Trophoblast cell (in vitro differentiated cells and primary cell): ENCODE measurements at regions not wholly inside any gene's neighbourhood (a gene's known extent, or its start where the extent isn't known, plus 50 kb on each side); places are given as distances from the start of the nearest gene placed in this dataset.

Experiments
- DNase-seq, 2 donors: peaks; one replicate each; pipeline ENCODE4 v3.0.0-alpha.2; 2016
- H2AFZ ChIP-seq: 2 replicates; pipeline ENCODE4 v1.6.1; 2013; ENCODE audit warnings: low read length, moderate library complexity, mild to moderate bottlenecking; ENCODE audit not compliant: insufficient read depth, poor library complexity
- H2AK5ac ChIP-seq: 2 replicates; pipeline ENCODE4 v1.6.1; 2013; ENCODE audit warnings: mild to moderate bottlenecking, low read length
- H2BK120ac ChIP-seq: 2 replicates; pipeline ENCODE4 v1.6.1; 2013; ENCODE audit warnings: low read length, mild to moderate bottlenecking, moderate library complexity; ENCODE audit not compliant: insufficient read depth, poor library complexity
- H2BK12ac ChIP-seq: 2 replicates; pipeline ENCODE4 v1.6.1; 2013; ENCODE audit warnings: mild to moderate bottlenecking, low read length, moderate library complexity
- H2BK5ac ChIP-seq: 2 replicates; pipeline ENCODE4 v1.6.1; 2013; ENCODE audit warnings: low read length, low read depth, moderate library complexity, mild to moderate bottlenecking; ENCODE audit not compliant: poor library complexity
- H3K14ac ChIP-seq: 2 replicates; pipeline ENCODE4 v1.6.1; 2013; ENCODE audit warnings: mild to moderate bottlenecking, low read length
- H3K18ac ChIP-seq: 2 replicates; pipeline ENCODE4 v1.6.1; 2013; ENCODE audit warnings: mild to moderate bottlenecking, low read length
- H3K23ac ChIP-seq: 2 replicates; pipeline ENCODE4 v1.6.1; 2013; ENCODE audit warnings: low read length
- H3K27ac ChIP-seq: 2 replicates; pipeline ENCODE4 v1.5.1; 2013; ENCODE audit warnings: low read depth, mild to moderate bottlenecking, inconsistent platforms, low read length, moderate library complexity
- H3K27me3 ChIP-seq: 2 replicates; pipeline ENCODE4 v1.6.1; 2013; ENCODE audit warnings: inconsistent platforms, mild to moderate bottlenecking, low read length, moderate library complexity; ENCODE audit not compliant: insufficient read depth
- H3K36me3 ChIP-seq, 2 experiments: 1 replicate in 1 of 2; 2 replicates in 1 of 2; pipeline ENCODE4 v1.6.1; 2013; ENCODE audit warnings: low read length in 2 of 2, mild to moderate bottlenecking in 2 of 2, moderate library complexity in 1 of 2; ENCODE audit not compliant: insufficient read depth in 2 of 2, control insufficient read depth in 1 of 2
- H3K4ac ChIP-seq: 2 replicates; pipeline ENCODE4 v1.6.1; 2013; ENCODE audit warnings: low read depth, mild to moderate bottlenecking, low read length, moderate library complexity
- H3K4me1 ChIP-seq, 2 experiments: 1 replicate in 1 of 2; 2 replicates in 1 of 2; pipeline ENCODE4 v1.6.1; 2013; ENCODE audit warnings: low read length in 2 of 2, mild to moderate bottlenecking in 2 of 2, moderate library complexity in 1 of 2; ENCODE audit not compliant: insufficient read depth in 2 of 2, control insufficient read depth in 1 of 2
- H3K4me2 ChIP-seq: 2 replicates; pipeline ENCODE4 v1.6.1; 2013; ENCODE audit warnings: inconsistent platforms, mild to moderate bottlenecking, low read length, moderate library complexity
- H3K4me3 ChIP-seq: 2 replicates; pipeline ENCODE4 v1.5.1; 2013; ENCODE audit warnings: mild to moderate bottlenecking, low read depth, low read length, inconsistent platforms
- H3K79me1 ChIP-seq: one replicate; pipeline ENCODE4 v1.6.1; 2013; ENCODE audit warnings: low read length
- H3K79me2 ChIP-seq: 2 replicates; pipeline ENCODE4 v1.6.1; 2013; ENCODE audit warnings: low read length, mild to moderate bottlenecking; ENCODE audit not compliant: control insufficient read depth, insufficient read depth, poor library complexity
- H3K9ac ChIP-seq: 2 replicates; pipeline ENCODE4 v1.6.1; 2013; ENCODE audit warnings: mild to moderate bottlenecking, low read length
- H3K9me3 ChIP-seq: 2 replicates; pipeline ENCODE4 v1.6.1; 2013; ENCODE audit warnings: low read depth, mild to moderate bottlenecking, control low read depth, inconsistent platforms, low read length; ENCODE audit not compliant: insufficient read depth
- H4K12ac ChIP-seq: 2 replicates; pipeline ENCODE4 v1.6.1; 2013; ENCODE audit warnings: low read depth, mild to moderate bottlenecking, low read length, moderate library complexity
- H4K8ac ChIP-seq: 2 replicates; pipeline ENCODE4 v1.6.1; 2013; ENCODE audit warnings: low read depth, mild to moderate bottlenecking, low read length, moderate library complexity
- H4K91ac ChIP-seq: one replicate; pipeline ENCODE4 v1.6.1; 2013; ENCODE audit warnings: low read depth, mild to moderate bottlenecking, low read length, moderate library complexity
- WGBS: extraction: QIAGEN DNeasy Blood & Tissue Kit; methylation state at CpG from one replicate; pipeline ENCODE4 v1.1.7; 2013; ENCODE audit warnings: missing lambda C conversion rate; ENCODE audit not compliant: insufficient read length, insufficient coverage; ENCODE audit errors: extremely low coverage; 5-methylcytosine and 5-hydroxymethylcytosine counted together

GRCh38 chr2:175750195-175750594 lies 251.9 kb downstream of the LNPK start:
- no peak overlapping the region for H3K4me2 ChIP-seq
- H2BK12ac ChIP-seq = no peak overlapping the region
- H3K14ac ChIP-seq = no peak overlapping the region
- no peak overlapping the region for H4K8ac ChIP-seq
- no peaks in the 10 kb centered on the region for H3K79me1 ChIP-seq
- WGBS = no CpG with 5 or more reads among the region's 4 CpGs
- H3K9ac ChIP-seq = no peak overlapping the region
- no peak overlapping the region for H2BK5ac ChIP-seq
- no peaks in the 10 kb centered on the region for H3K79me2 ChIP-seq
- no peaks in the 10 kb centered on the region for H3K36me3 ChIP-seq
- H3K27me3 ChIP-seq = no peaks in the 10 kb centered on the region
- no peak overlapping the region for H3K18ac ChIP-seq
- H2BK120ac ChIP-seq = no peak overlapping the region
- H3K4ac ChIP-seq = no peak overlapping the region
- no peak overlapping the region for H3K27ac ChIP-seq
- H4K12ac ChIP-seq = no peak overlapping the region
- H3K9me3 ChIP-seq = peaks cover 2% of the 10 kb centered on the region
- no peak overlapping the region for H3K4me3 ChIP-seq
- H4K91ac ChIP-seq = no peak overlapping the region
- DNase-seq = no peak
- no peak overlapping the region for H2AFZ ChIP-seq
- no peaks in the 10 kb centered on the region for H3K4me1 ChIP-seq
- no peak overlapping the region for H3K23ac ChIP-seq
- H2AK5ac ChIP-seq = no peak overlapping the region

DNA sequence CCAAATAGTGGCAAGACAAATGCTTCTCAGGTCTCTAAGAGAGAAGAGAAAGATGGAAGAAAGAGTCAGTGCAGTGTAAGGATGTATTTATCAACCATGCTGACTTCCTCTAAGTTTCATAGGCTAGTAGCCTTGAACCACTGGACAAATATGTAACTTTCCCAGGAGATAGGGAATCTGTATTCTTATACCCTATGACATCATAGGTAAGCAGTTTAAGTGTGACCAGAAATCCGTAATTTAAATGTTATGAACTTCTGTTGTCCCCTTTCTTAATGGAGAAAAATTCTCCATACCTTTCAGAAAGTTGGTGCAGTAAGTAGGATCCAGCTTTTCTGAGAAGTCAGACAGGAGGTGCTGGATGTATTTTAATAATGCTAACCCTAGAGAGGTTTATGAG lies 256.2 kb downstream of the LNPK start:
- Histone ChIP-seq H3K27ac (no peak overlapping the region), H3K27me3 (no peaks in the 10 kb centered on the region), H4K12ac (no peak overlapping the region), H4K91ac (no peak overlapping the region), H3K4me1 (peaks cover 0 to 3% of the 10 kb centered on the region in 2 experiments), H2AFZ (no peak overlapping the region), H2AK5ac (no peak overlapping the region), H3K9ac (no peak overlapping the region), H3K14ac (no peak overlapping the region), H3K9me3 (peaks cover 2% of the 10 kb centered on the region), H3K79me2 (no peaks in the 10 kb centered on the region), H3K4me2 (no peak overlapping the region), H2BK12ac (no peak overlapping the region), H3K4me3 (no peak overlapping the region), H4K8ac (no peak overlapping the region), H3K18ac (no peak overlapping the region), H2BK5ac (no peak overlapping the region), H3K4ac (no peak overlapping the region), H3K79me1 (no peaks in the 10 kb centered on the region), H3K36me3 (no peaks in the 10 kb centered on the region), H2BK120ac (no peak overlapping the region), H3K23ac (no peak overlapping the region)
- WGBS = no CpG with 5 or more reads among the region's 1 CpG
- no peak for DNase-seq

DNA sequence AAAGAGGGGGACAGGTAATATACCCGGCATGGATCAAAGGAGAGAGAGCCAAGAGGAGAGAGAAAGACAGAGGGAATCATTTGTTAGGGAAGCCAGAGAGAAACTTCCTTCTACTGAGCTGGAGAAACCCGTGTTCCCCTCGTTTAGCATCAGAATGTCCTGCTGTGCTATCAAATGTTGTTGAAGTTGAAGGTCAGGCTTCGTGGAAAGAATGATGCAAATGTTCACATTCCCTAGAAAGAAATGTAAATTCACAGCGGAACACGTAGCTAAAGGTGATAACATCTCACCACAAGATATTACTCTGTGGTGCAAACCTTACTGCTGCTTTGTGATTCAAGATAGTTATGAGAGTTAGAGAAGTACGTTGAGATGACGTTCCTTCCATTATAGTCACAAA lies 258.1 kb downstream of the LNPK start:
- Histone ChIP-seq H2BK5ac (no peak overlapping the region), H2BK12ac (no peak overlapping the region), H3K4me3 (no peak overlapping the region), H2AFZ (no peak overlapping the region), H3K9me3 (peaks cover 2% of the 10 kb centered on the region), H3K79me2 (no peaks in the 10 kb centered on the region), H3K9ac (no peak overlapping the region), H4K91ac (no peak overlapping the region), H3K27me3 (no peaks in the 10 kb centered on the region), H3K4me2 (no peak overlapping the region), H3K4ac (no peak overlapping the region), H2BK120ac (no peak overlapping the region), H3K36me3 (no peaks in the 10 kb centered on the region), H4K12ac (no peak overlapping the region), H3K23ac (no peak overlapping the region), H4K8ac (no peak overlapping the region), H2AK5ac (no peak overlapping the region), H3K27ac (no peak overlapping the region), H3K18ac (no peak overlapping the region), H3K79me1 (no peaks in the 10 kb centered on the region), H3K4me1 (peaks cover 0 to 3% of the 10 kb centered on the region in 2 experiments), H3K14ac (no peak overlapping the region)
- no CpG with 5 or more reads among the region's 8 CpGs for WGBS
- peak; percentile 54 to 82 for DNase-seq

DNA sequence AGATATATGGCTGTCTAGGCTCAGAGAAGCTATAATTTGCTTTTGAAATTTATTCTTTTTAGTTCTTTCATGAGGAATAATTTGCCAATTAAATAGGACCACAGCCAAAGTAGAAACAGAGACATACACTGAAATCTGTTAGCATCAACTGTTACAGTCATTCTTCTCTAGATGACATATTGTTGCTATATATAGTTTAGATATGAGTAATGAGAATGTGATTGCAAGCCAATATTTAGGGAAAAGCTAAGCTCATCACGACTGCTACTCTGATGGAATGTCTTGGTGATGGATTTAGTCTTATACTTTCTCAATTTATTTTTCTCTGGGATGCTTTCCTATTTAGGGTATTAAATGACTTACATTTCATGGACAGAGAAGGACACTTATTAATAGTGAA lies 259.1 kb downstream of the LNPK start:
- Histone ChIP-seq H3K4me2 (no peak overlapping the region), H3K14ac (no peak overlapping the region), H3K18ac (no peak overlapping the region), H2BK5ac (no peak overlapping the region), H3K27me3 (no peaks in the 10 kb centered on the region), H3K79me1 (no peaks in the 10 kb centered on the region), H3K23ac (no peak overlapping the region), H4K8ac (no peak overlapping the region), H2AFZ (no peak overlapping the region), H2AK5ac (no peak overlapping the region), H3K27ac (no peak overlapping the region), H4K12ac (no peak overlapping the region), H3K36me3 (no peaks in the 10 kb centered on the region), H3K4me1 (peaks cover 0 to 3% of the 10 kb centered on the region in 2 experiments), H4K91ac (no peak overlapping the region), H3K9ac (no peak overlapping the region), H3K9me3 (peaks cover 2% of the 10 kb centered on the region), H3K4ac (no peak overlapping the region), H3K79me2 (no peaks in the 10 kb centered on the region), H2BK12ac (no peak overlapping the region), H3K4me3 (no peak overlapping the region), H2BK120ac (no peak overlapping the region)
- no peak for DNase-seq
- WGBS = no CpG with 5 or more reads among the region's 1 CpG
